ENCODE measurements at regions not wholly inside any gene's neighbourhood (a gene's known extent, or its start where the extent isn't known, plus 50 kb on each side); places are given as distances from the start of the nearest gene placed in this dataset.

DNA sequence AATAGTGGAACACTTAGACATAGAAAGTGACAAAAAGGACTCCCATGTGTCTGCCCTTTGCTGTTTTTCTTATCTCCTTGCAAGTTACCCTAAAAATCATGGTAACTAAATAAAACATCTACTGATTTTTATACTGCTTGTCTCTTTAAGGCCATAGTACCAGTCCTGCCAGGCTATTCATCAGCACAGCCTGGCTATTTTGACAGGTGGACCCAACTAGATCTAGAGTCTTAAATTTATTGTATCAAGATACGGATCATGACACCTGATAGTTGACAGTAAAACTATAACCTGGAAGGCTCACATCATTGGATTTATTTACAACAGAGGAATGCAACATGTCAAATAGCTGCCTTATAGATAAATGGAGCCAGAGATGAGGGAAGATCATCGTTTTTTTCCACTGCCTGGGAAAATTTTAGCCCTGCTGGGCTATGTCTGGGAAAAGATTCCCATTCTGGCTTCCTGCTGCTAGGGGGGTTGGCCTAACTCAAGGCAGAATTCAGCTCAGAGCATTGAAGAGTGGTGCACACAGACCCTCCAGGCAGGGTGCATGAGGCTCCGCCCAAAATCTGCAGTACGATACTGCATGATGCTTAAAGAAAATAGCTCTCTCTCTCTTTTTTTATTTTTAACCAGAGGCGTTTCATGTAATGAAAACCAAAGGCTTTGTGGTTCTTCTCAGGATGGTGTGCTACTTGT, 292.0 kb upstream of the FZD8 start:
- SMC1A ChIA-PET (ENCODE audit: uncharacterized antibody, unreplicated experiment) = interaction anchor here (1.0 kb wide), 1 partner anchor 10 kb away, joined by 3 read pairs; no protein-coding TSS in a partner anchor

More for the DNA sequence above, 292.0 kb upstream of the FZD8 start:
- H3K9ac ChIP-seq (ENCODE audit: control insufficient read depth, insufficient read depth, low read length) = no peak overlapping the region
- RAD21 ChIA-PET (ENCODE audit: unreplicated experiment) = no interaction called here
- no peaks in the 10 kb centered on the region for H3K9me3 ChIP-seq (replicated peaks; ENCODE audit: control insufficient read depth, insufficient read depth, low read length)
- in situ Hi-C loops (cut with MboI) = no loop called here
- no peaks in the 10 kb centered on the region for H3K36me3 ChIP-seq (ENCODE audit: control insufficient read depth in 2 of 2, insufficient read depth in 2 of 2, low read length in 1 of 2)
- no peaks in the 10 kb centered on the region for H3K4me1 ChIP-seq (ENCODE audit: control insufficient read depth, insufficient read depth, low read length)
- ATAC-seq = no peak
- H3K27me3 ChIP-seq (replicated peaks in 1 of 2; ENCODE audit: control insufficient read depth in 2 of 2, insufficient read depth in 2 of 2, low read length in 1 of 2) = no peaks in the 10 kb centered on the region
- WGBS (ENCODE audit: insufficient coverage, insufficient replicate concordance, low lambda C conversion rate, missing lambda C conversion rate) = 15% methylated on average over 5 of the region's 5 CpGs
- H4K20me1 ChIP-seq (ENCODE audit: control insufficient read depth, insufficient read depth) = no peaks in the 10 kb centered on the region
- no TSS peak for BruUV-seq (replicated peaks)
- H3K4me3 ChIP-seq = no peak overlapping the region
- TF ChIP-seq MTA3 (IDR thresholded peaks at IDR 0.05; ENCODE audit: borderline replicate concordance, low read length) (no peak), RFX5 (IDR thresholded peaks at IDR 0.05; ENCODE audit: low read depth, low read length) (no peak), ZBTB11 (CRISPR knock-in tag; IDR thresholded peaks at IDR 0.05) (no peak), CBX3 (IDR thresholded peaks at IDR 0.05; ENCODE audit: borderline replicate concordance, low read depth) (no peak), SMAD1 (IDR thresholded peaks at IDR 0.05; ENCODE audit: low read depth, partially characterized antibody) (no peak), ZSCAN29 (IDR thresholded peaks at IDR 0.05) (no peak), EZH2 (IDR thresholded peaks at IDR 0.05; ENCODE audit: borderline replicate concordance, control insufficient read depth, low read depth, low read length) (no peak), SKIL (IDR thresholded peaks at IDR 0.05; ENCODE audit: low read depth, poor library complexity, severe bottlenecking) (no peak), HCFC1 (IDR thresholded peaks at IDR 0.05; ENCODE audit: low read length) (no peak)
- TF ChIP-seq, protein P1, sequence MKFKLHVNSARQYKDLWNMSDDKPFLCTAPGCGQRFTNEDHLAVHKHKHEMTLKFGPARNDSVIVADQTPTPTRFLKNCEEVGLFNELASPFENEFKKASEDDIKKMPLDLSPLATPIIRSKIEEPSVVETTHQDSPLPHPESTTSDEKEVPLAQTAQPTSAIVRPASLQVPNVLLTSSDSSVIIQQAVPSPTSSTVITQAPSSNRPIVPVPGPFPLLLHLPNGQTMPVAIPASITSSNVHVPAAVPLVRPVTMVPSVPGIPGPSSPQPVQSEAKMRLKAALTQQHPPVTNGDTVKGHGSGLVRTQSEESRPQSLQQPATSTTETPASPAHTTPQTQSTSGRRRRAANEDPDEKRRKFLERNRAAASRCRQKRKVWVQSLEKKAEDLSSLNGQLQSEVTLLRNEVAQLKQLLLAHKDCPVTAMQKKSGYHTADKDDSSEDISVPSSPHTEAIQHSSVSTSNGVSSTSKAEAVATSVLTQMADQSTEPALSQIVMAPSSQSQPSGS (IDR thresholded peaks at IDR 0.05; ENCODE audit: low read length) = no peak
- no peak for DNase-seq (ENCODE audit: low read depth, low spot score)
- H2AFZ ChIP-seq (ENCODE audit: control insufficient read depth, low read depth, low read length) = no peak overlapping the region
- no peak for FAIRE-seq
- POLR2A ChIA-PET = no interaction called here
- H3K27ac ChIP-seq (ENCODE audit: control insufficient read depth, insufficient read depth) = no peak overlapping the region
- no peak overlapping the region for H3K4me2 ChIP-seq (ENCODE audit: control insufficient read depth, insufficient read depth)
- intact Hi-C loops (cut with micrococcal nuclease; ENCODE audit: unreplicated experiment) = no loop called here
- no peaks in the 10 kb centered on the region for H3K79me2 ChIP-seq (ENCODE audit: control insufficient read depth, insufficient read depth, low read length)
- CTCF ChIA-PET = interaction anchor here (1.7 kb wide), 1 partner anchor 50 kb away, joined by 4 read pairs; no protein-coding TSS in a partner anchor
